ENCODE measurements at regions not wholly inside any gene's neighbourhood (a gene's known extent, or its start where the extent isn't known, plus 50 kb on each side); places are given as distances from the start of the nearest gene placed in this dataset.

DNA sequence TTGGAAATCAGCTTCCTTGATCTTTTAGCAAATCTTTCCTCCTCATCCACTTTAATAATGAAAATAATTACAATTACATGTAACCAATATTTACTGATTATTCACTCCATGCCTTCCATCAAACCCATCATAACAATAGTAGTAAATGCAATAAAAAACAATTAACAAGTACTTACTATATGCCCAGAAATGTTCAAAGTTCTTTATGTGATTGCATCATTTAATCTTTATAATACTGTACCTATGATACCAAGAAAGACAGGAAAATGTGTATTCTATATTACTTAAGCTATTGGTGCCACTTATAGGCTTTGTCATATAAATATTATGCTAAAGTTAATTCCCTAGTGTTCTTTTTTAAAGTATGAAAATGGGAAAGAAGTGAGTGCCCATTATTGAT, 210.2 kb upstream of the PKDCC start:
- TF ChIP-seq POLR2A (IDR thresholded peaks at IDR 0.05): no peak
- TF ChIP-seq, protein P1, sequence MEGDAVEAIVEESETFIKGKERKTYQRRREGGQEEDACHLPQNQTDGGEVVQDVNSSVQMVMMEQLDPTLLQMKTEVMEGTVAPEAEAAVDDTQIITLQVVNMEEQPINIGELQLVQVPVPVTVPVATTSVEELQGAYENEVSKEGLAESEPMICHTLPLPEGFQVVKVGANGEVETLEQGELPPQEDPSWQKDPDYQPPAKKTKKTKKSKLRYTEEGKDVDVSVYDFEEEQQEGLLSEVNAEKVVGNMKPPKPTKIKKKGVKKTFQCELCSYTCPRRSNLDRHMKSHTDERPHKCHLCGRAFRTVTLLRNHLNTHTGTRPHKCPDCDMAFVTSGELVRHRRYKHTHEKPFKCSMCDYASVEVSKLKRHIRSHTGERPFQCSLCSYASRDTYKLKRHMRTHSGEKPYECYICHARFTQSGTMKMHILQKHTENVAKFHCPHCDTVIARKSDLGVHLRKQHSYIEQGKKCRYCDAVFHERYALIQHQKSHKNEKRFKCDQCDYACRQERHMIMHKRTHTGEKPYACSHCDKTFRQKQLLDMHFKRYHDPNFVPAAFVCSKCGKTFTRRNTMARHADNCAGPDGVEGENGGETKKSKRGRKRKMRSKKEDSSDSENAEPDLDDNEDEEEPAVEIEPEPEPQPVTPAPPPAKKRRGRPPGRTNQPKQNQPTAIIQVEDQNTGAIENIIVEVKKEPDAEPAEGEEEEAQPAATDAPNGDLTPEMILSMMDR (IDR thresholded peaks at IDR 0.05): no peak

All from thyroid gland (tissue), 4 donors.